ENCODE measurements at regions not wholly inside any gene's neighbourhood (a gene's known extent, or its start where the extent isn't known, plus 50 kb on each side); places are given as distances from the start of the nearest gene placed in this dataset.
A peak's percentile ranks its signal among the peaks of the same experiment; 100 is the strongest.
"Not testable (repeated sequence)": the region's sequence is repeated elsewhere in the genome, so short reads cannot be mapped to it uniquely, and the experiment has no call there.

DNA sequence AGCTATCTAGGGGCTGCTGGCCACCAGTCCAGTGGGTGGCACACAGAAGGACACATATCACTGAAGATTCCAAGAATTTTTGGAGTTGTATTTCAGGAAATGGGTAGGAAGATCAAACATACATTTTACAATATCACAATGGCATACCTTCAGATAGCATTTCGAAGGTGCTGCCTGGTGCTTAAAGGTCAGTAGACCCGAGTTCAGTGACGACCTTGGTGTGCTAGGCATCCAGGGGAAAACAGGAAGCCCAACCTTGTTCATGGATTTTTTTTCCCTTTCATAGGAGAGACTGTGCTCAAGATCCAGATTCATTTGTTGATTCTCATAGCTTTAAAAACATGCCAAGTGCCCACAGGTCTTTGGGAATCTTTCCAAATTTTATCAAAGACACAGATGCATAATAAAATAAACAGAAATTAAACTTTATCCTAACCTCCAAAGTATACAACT, 51.0 kb upstream of the RCBTB2 start:
- DNase-seq (ENCODE audit: low spot score), result peak; percentile 63

DNA sequence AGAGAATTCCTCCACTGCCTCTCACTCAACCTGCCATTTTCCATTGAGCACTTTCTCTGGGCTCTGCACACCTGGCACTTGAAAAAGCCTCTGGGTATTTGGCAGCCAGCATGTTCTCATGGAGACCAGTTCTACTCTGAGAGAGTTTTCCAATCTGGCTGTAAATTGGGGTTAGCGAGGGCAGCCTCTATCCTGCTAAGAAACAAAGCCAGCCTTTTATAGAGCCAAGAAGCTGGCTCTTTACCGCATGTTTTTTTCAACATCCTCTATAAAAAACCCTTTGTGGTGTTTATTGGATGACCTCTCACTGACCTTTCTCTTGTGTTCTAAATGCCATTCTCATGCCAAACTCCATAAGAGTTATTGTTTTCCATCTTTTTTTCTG, 52.6 kb upstream of the RCBTB2 start:
- peak; percentile 92 for DNase-seq (ENCODE audit: low spot score)

DNA sequence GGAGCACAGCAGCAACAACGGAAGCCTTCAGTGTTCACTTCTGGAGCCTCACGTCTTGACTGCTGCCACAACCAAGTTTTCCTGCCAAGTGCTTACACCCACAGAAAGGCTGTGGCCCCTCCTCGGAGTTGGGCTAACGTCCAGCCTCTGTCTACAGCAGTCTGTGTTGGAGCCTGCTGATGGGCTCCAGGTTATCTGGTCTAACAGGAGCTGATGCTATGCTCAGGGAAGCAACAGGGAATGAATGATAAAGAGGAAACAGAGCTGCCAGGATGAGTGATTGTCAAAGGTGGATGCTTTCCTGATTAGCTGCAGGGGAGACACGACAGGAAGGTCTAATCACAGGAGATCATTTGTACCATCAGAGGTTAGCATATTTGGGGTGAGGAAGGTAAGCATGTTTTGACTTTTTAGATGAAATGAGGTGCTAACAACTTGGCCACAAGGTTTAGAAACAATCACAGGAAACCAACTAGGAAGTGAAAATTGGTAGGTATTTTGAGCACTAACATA, 53.8 kb upstream of the RCBTB2 start:
- DNase-seq (ENCODE audit: low spot score), result no peak

DNA sequence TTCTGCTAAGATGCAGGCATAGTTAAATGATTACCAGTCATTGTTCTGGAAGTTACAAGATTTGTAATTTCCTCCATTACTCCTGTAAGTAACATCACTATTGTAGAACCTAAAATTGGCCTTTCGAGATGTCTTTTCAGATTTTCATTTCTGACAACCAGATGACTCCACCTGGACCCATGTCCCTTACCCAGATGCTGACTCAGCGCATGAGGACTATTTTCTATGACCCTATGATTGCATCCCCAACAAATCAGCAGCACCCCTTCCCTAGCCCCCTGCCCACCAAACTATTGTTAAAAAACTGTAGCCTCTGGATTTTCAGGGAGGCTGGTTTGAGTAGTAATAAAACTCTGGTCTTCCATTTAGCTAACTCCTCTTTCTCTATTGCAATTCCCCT, 55.2 kb upstream of the RCBTB2 start:
- DNase-seq (ENCODE audit: low spot score), result no peak

DNA sequence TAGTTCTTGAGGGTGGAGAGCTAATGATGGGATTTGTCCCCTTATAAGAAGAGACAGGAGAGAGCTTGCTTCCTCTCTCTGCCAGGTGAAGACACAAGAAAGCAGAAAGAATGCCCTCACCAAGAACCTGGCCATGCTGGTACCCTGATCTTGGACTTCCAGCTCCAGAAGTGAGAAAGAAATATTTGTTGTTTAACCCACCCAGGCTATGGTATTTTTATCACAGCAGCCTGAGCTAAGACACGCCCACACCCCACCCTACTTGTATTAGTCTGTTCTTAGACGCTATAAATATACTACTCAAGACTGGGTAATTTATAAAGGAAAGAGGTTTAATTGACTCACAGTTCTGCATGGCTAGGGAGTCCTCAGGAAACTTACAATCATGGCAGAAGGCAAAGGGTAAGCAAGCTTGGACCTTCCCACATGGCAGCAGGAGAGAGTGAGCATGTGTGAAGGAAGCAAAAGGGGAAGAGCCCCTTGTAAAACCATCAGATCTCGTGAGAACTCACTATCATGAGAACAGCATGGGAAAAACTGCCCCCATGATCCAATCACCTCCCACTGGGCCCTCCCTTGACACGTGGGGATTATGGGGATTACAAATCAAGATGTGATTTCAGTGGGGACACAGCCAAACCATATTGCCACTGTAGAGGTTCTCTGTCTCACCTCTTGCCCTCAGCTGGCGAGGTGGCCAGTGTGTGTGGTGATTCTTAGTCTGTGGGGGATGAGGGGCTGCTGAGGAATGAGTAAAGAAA, 57.4 kb upstream of the RCBTB2 start:
- peak; percentile 65 for DNase-seq (ENCODE audit: low spot score)

DNA sequence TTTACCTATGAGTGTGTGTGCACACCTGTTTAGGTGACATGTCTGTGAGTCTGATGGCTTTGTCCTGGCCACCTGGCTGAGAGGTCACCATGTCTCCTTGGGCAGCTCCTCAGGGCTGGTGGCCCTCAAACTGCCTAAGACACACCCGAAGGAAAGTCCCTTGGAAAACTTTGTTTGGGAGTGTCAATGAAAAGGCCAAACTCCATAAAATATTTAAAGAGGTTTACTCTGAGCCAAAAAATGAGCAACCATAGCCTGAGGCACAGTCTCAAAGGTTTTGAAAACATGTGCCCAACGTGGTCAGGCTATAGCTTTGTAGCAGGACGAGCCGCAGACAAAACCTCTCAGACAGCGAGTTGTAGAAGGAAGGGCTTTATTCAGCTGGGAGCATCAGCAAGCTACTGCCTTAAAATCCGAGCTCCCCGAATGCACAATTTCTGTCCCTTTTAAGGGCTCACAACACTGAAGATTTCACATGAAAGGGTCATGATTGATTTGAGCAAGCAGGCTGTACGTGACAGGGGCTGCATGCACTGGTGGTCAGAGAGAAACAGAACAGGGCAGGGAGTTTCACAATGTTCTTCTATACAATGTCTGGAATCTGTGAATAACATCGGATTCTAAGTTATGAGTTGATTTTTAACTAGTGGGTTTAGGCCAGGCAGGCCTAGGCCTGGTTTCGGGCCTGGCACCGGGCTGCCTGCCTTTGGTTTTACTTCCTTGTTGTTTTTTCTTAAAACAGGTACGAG, 58.4 kb upstream of the RCBTB2 start:
- not testable (repeated sequence) for DNase-seq (ENCODE audit: low spot score)

DNA sequence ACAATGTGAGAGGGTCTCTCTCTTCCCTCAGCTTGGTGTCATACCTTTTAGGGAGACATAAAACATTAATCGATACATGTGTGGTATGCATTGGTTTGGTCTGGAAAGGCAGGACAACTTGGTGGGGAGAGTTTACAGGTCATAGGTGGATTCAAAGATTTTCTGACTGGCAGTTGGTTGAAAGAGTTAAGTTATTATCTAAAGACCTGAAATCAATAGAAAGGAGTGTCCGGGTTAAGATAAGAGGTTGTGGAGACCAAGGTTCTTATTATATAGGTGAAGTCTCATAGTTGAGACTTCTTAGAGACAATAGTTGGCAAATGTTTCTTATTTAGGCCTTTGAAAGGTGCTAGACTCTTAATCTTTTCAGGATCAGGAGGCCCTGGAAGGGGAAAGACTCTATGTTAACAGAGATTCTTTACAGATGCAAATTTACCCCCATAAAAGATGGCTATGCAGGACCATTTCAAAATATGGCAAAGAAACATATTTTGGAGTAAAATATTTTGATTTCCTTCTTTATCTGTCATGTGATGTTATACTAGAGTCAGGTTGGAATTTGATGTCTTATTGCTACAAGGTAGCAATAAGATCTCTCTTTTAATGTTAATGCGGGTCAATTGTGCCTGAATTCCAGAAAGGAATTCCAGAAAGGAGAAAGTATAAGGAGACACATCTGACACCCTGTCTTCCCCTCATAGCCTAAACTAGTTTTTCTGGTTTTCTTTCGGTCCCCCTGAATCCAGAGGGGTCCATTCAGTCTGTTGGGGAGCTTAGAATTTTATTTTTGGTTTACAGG, 59.2 kb upstream of the RCBTB2 start:
- no peak for DNase-seq (ENCODE audit: low spot score)

DNA sequence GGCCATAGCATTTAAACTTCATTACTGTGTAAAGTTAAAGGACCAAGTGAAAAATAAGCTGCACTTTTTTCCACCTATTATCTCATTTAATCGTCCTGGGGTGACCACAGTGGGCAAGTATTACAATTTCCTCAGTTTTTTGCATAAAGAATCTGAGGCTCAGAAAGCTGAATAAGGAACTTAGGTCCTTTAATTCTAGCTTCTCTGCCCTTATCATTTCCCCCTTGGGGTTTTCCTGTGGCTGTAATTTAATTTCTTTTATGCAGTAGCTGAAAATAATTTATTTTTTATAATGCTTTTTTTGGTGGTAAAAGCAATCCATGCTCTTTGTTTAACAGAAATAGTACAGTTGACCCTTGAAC, 59.8 kb upstream of the RCBTB2 start:
- no peak for DNase-seq (ENCODE audit: low spot score)

DNA sequence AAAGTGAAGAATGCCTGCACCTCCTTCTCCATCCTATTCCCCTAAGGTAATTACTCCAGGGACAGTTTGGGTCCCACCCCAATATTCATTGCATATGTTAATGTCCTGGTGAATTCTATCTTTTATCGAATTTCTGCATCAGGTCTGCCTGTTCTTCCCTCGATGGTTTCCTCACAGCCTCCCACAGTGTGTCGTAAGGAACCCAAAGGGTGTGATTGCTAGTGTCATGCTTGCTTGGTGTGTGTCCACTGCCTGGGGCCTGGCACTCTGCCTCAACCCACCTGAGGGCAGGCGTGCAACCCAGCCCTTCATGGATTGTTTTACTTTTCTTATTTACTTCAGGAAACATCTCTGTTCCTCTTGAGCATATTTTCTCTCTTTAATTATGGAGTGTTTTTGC, 60.2 kb upstream of the CYSLTR2 start:
- no peak for DNase-seq (ENCODE audit: low spot score)

DNA sequence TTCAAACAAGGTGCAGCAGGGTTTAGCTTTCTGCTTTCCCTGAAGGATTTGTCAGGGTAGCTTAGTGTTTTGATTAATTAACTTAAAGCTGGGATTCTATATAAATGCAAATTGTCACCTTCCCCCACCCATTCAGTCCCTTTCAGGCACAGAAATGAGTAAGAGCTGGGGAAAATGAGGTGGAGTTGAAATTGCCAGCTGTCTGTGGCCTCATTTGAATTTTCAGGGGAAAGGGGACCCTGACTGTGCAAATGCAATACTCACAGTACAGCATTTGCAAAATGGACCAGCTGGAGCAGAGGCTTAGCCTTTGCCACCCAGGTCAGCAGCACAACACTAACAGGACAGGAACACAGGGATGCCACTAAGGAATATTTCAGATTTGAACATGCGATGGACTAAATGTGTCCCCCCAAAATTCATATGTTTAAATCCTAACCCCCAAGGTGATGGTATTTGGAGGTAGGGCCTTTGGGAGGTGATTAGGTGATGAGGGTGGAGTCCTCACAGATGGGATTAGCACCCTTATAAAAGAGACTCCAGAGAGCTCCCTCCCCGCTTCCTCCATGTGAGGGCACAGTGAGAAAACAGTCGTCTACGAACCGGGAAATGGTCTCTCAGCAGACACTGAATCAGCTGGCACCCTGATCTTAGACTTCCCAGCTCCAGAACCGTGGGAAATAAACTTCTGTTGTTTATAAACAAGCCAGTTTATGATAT, 59.5 kb upstream of the CYSLTR2 start:
- DNase-seq (ENCODE audit: low spot score), result no peak

DNA sequence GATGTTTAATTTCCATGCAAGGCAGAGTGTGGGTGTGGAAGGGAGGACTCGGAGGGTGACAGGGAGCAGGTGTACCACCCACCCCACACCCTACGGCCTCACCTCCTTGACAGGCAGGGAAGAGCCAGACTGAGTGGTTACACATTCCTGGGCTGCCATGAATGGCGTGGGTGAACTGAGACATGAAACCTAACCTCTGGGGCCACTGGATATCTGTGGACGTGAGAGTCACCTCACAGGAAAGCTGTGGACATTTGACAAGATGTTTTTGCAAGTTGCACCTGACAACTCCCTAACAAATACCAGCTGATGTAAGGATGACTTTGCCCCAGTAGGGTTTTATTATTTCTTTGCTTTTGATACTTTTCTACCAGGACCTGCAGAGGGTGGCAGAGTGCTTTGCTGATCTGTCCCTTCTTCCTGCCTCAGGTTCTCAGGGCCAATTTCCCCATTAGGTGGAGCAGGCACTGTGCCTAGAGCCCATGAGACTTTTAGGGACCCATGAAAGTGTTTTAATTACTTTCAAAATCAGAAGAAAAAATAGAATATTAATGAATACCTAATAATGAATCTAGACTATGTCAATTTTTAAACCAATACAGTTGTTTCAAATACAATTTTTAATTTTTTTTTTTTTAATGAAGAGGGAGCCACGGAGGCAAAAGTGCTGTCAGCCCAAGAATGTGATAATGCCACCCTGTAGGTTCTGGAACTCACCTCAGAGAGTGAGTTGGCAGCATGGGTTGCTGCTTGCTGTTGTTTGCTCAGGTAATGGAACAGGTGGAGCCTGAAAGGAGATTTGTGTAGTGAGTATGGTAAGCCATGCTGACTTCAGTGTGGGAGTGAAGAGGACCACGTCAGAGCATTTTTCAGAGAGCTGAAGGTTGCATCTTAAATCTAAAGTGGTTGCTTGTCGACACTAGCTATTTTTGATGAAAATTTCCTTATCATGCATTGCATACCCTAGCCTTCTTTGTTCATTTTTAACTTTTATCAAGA, 58.0 kb upstream of the CYSLTR2 start:
- DNase-seq (ENCODE audit: low spot score), result peak; percentile 87

DNA sequence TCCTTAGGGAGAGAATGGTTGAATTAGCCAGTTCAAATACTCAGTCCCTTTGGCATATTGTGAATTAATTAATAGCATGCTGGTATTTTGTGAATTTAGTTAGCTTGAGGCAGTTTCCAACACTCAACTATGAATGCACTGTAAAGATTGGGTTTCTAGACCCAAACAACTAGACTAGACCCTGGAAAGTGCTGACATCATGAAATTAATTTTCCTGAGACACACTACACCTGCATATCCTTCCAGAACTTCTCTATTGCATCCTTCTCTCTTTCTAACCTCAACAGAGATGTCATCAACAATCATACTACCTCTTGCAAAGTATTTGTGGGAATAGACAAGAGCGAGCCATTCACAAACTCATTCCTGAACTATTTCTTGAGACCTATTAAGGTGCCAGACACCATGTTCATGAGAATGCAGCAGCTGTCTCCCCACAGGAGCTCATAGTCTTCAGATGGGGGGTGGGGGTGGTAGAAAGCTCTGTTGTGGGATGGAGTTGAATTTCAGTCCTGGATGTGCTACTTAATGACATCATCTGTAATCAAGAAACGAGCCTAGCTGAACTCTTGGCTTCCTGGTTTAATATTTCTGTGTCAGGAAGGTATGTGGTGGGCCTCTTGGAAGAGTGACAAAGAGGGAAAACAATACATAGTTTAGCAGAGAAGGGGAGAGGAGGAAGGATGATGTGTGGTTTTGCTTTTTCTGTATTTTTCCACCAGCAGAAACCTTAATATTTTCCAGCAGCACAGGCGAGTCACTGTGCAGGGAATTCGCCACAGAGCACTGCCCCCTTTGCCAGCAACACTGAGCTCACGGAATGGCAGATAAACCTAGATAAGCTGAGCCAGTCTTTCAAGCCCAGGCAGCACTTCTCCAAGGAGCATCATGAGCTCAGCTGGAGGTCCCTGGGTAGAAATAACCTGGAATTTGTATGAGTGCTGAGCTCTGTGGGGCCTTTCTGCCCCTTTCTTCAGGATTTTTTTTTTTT, 53.1 kb upstream of the CYSLTR2 start:
- DNase-seq (ENCODE audit: low spot score), result no peak

DNA sequence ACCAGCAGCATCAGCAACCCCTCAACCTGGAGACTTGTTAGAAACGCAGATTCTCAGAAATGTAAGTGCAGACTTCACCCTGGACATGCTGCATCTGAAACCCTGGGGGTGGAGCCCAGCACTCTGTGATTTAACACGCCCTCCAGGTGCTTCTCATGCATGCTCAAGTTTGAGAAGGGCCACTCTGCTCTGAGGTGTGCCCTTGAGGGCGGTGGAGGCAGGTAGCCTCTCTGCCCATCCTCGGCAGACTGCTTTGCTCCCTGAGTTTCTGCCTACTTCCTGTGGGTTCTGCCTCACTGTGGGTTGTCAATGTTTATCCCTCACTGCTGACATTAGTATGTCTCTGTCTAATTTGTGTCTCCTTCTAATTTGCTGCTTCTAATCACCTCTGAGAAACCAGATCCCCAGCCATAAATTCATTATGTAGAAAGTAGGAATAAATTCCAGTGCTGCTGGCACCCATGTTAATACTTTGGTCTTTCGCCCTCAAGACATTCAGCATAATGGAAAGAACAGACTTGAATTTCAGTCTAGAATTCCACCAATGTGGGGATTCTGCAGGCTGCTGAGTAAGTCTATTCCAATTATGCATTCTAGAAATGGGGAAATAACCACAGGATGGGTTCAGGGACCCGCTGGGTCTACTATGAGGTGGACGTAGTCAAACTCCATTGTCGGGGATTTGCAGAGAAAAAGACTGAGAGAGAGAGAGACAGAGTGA, 51.3 kb upstream of the CYSLTR2 start:
- DNase-seq (ENCODE audit: low spot score), result no peak

DNA sequence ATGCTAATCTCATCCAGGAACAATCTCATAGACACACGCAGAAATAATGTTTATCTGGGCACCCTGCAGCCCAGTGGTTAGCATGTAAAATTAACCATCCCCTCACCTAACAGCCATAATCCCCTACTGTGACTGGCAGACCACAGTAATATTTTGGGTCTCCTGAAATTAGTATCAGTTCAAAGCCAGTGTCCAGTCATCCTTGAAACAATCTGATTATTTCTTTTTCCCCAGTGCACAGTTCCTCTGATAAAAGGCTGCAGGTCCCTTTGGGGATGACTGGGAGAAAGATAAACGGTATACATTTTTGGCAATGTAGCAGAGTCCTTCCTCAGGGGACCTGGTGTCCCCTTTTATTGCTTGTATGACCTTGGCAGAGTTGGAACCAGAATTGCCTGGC, 50.4 kb upstream of the CYSLTR2 start:
- no peak for DNase-seq (ENCODE audit: low spot score)

All from HT-29 (cell line).